Coronary artery (tissue), 2 donors: ENCODE measurements at regions not wholly inside any gene's neighbourhood (a gene's known extent, or its start where the extent isn't known, plus 50 kb on each side); places are given as distances from the start of the nearest gene placed in this dataset.

Source experiments
- DNase-seq: peaks from one replicate; pipeline ENCODE4 v3.0.0-alpha.2; 2017; ENCODE audit warnings: low spot score
- H3K27ac ChIP-seq, 2 donors: fragments of 200-600 bp; sonication (generic); one replicate each; pipeline ENCODE4 v1.5.1; 2016 to 2019
- H3K4me3 ChIP-seq: fragments of 200-600 bp; sonication (generic); 2 replicates; pipeline ENCODE4 v1.5.1; 2016; ENCODE audit warnings: mild to moderate bottlenecking, moderate library complexity
- TF ChIP-seq, protein P1 (sequence below): fragments of 200-600 bp; sonication (generic); IDR thresholded peaks from one replicate; pipeline ENCODE4 v1.5.1; 2019; ENCODE audit warnings: antibody characterized with exemption

DNA sequence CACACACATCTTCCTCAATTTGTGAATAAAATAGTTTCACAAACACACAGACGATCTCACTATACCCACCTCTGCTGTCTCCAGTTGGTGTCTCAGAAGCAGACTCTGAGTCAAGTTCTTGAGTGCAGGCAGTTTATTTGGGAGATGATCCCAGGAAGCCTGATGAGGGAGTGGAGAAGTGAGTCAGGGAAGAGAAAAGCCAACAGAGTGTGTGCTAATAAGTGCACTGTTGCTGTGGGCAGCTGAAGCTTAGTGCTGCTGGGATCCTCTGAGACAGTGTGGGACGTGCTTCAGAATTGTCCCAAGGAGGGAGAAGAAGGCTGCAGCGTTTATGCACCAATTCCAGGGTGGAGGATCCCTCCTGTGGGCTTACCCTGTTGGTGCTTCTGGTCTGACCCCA, 423.2 kb upstream of the C16orf82 start:
- no peak for DNase-seq
- H3K4me3 ChIP-seq: no peak overlapping the region
- TF ChIP-seq, protein P1, sequence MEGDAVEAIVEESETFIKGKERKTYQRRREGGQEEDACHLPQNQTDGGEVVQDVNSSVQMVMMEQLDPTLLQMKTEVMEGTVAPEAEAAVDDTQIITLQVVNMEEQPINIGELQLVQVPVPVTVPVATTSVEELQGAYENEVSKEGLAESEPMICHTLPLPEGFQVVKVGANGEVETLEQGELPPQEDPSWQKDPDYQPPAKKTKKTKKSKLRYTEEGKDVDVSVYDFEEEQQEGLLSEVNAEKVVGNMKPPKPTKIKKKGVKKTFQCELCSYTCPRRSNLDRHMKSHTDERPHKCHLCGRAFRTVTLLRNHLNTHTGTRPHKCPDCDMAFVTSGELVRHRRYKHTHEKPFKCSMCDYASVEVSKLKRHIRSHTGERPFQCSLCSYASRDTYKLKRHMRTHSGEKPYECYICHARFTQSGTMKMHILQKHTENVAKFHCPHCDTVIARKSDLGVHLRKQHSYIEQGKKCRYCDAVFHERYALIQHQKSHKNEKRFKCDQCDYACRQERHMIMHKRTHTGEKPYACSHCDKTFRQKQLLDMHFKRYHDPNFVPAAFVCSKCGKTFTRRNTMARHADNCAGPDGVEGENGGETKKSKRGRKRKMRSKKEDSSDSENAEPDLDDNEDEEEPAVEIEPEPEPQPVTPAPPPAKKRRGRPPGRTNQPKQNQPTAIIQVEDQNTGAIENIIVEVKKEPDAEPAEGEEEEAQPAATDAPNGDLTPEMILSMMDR: no peak
- H3K27ac ChIP-seq: no peak overlapping the region

DNA sequence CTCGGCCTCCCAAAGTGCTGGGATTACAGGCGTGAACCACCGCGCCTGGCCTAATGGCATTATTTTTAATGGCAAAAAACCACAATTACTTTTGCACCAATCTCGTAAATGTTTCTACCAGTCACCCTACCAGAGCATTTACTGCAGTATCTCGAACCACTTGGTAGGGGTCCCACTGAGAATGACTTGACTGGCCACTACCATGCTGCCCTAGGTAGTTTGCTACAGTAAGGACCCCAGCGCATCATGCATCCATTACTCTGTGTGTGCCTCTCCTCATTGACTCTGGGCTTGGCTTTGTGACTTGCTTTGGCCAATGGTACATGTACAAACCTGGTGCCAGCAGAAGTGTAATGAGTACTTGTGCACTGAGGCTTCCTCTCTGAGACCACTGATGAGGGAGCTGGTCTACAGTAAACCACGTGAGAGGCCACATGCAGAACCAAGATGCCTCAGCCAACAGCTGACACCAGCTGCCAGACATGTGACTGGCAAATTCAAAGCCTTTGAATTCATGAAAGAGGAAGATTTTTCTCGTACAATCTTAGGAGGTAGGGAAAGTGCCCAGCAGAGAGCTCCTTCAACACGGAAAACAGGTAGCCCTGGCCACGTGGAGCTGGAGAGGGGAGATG, 421.7 kb upstream of the C16orf82 start:
- DNase-seq: no peak
- H3K27ac ChIP-seq: no peak overlapping the region
- TF ChIP-seq, protein P1: no peak
- H3K4me3 ChIP-seq: no peak overlapping the region

DNA sequence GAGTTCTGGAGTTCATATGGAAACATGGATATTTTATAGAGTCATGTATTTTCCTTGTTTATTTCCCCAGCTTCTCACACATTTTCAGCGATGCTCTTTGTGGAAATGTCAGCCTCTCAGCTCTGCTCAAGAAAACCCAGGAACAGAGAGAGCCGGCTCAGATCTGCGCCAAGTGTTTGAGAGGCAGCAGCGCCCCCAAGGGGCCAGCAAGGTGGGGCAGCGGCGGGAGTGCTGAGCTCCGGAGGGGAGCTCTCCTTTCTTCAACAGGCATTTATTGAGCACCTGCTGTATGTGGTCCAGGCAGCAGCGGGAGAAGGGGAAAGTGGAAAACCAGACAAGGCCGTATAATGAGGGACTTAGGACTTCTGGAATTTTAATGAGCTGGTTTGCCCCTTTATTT, 421.1 kb upstream of the C16orf82 start:
- Histone ChIP-seq H3K4me3 (no peak overlapping the region), H3K27ac (no peak overlapping the region)
- DNase-seq: no peak
- TF ChIP-seq, protein P1: no peak

DNA sequence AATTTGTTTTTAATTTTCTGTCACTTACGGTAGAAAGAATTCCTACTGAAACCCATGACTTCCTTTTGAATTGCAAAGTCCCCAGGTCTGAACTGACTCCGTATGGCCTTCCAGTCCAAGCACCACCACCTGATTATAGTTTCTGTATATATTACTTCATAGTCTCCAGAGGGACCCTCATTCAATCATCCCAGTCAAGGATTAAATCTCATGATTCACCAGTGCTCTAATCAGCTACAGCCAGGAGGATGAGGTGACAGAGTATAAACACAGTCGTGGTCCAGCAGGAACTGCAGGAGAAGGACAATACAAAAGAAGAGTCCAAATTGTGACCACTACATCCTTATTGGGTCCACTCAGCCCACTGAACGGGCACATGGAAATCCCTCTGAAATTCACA, 418.9 kb upstream of the C16orf82 start:
- no peak for DNase-seq
- TF ChIP-seq, protein P1: no peak
- no peak overlapping the region for H3K4me3 ChIP-seq
- no peak overlapping the region for H3K27ac ChIP-seq

DNA sequence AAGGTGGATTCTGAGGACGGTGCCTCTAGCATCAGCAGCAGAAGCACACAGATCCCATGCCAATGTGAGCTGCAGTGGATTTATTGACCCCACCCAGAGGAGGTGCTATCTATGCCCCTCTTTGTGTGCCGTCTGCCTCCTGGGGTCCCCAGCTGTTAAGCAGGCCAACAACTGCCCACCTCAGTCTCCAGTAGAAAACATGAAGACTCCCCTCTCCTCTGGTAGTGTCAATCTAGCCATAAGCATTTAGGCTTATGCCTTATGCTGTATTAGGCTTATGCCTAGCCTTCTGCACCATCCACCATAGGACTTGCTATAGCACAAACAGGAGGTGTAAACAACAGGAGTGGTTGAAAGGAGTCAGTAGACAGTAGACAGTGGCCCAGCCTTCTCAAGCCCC, 417.9 kb upstream of the C16orf82 start:
- H3K4me3 ChIP-seq: no peak overlapping the region
- DNase-seq: no peak
- TF ChIP-seq, protein P1: no peak
- H3K27ac ChIP-seq: no peak overlapping the region

DNA sequence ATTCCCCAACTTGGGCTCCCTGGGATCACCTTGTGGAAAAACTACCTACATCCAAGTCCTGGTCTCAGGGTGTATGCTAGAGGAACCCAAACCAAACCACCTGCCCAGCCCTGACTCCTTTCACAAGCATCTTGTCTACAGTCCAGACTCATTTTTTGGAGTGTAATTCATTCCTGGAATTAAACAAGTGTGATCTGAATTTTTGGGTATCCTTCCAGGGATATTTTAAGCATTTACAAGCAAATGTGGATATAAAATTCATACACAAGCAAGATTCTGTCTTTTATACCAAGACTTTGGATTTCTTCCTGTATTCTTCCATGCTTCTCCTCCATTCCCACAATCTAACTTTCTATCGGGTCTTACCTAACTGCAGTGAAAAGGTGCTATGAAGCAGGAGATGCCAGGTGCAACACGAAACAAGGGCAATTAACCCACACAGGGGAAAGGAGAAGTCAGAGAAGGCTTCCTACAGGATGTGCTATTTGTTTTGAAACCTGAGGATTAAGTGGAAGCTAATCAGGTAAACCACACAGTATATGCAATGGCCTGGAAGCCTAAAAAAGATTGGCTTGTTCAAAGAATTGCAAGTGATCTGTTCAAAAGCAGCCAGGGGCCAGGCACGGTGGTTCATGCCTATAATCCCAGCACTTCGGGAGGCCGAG, 417.2 kb upstream of the C16orf82 start:
- TF ChIP-seq, protein P1: no peak
- H3K4me3 ChIP-seq: no peak overlapping the region
- no peak for DNase-seq
- no peak overlapping the region for H3K27ac ChIP-seq

DNA sequence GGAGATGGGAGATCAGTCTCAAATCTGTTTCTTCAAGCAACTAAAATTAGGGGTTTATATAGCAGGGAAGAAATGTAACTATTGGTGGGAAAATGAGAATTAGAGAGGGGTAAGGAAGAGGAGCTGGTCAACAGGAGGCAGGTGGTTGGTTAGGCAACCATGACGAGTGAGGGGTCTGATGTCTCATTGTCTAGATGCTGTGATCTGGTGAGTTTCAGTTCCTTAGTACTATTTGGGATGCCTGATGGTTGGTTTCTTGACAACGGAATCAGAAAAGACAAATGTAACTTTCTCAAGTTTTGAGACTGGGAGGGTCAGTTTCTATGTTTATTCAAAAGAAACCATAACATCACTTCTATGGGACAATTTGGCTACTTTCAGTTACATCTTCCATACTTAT, 415.3 kb upstream of the C16orf82 start:
- no peak for DNase-seq
- no peak overlapping the region for H3K4me3 ChIP-seq
- H3K27ac ChIP-seq: no peak overlapping the region
- TF ChIP-seq, protein P1: no peak
